Heart left ventricle (tissue), 13 donors: ENCODE measurements at regions not wholly inside any gene's neighbourhood (a gene's known extent, or its start where the extent isn't known, plus 50 kb on each side); places are given as distances from the start of the nearest gene placed in this dataset.

Experiments
- CTCF ChIP-seq, 12 donors: fragments of 200-600 bp; sonication (generic) in 4 of 12; IDR thresholded peaks; one replicate each; pipeline versions ENCODE4 v1.5.0 to v1.8.0; 2018 to 2022; ENCODE audit warnings: antibody characterized with exemption in 12 of 12, mild to moderate bottlenecking in 5 of 12
- POLR2A ChIP-seq, 2 donors: fragments of 450-650 bp; IDR thresholded peaks; one replicate each; pipeline ENCODE4 v1.6.1; 2017; ENCODE audit warnings: antibody characterized with exemption in 2 of 2, mild to moderate bottlenecking in 2 of 2, moderate library complexity in 2 of 2
- donor health status: ischemic (EF 13 %, LVEDD 7.1; RV severe dilation, severe dysfunction).
- donor health status: DM: no; HTN: yes; CAD: no.
- donor health status: DM: no; HTN: no; CAD: no.
- donor health status: ischemic (EF 25% LVEDD 6.9; RV normal size, moderate dysfunction).
- donor health status: ischemic (EF 25% LVEDD 5.7; RV mildly dilated, moderate dysfunction).
- donor health status: ischemic (EF 35%, LVEDD 5.7; RV mildly dilated, moderate dysfunction).
- donor health status: nonischemic (EF 11% LVEDD 7.7; RV severe dilation, severe dysfunction).
- donor health status: DM: yes; HTN: yes; CAD: no.
- donor health status: PGD.
- donor health status: ischemic (EF 29% LVEDD 5.4; RV normal size, mild dysfunction).
- donor health status: nonischemic (EF 23%, LVEDD 6.1; RV moderate dilation, normal function).

DNA sequence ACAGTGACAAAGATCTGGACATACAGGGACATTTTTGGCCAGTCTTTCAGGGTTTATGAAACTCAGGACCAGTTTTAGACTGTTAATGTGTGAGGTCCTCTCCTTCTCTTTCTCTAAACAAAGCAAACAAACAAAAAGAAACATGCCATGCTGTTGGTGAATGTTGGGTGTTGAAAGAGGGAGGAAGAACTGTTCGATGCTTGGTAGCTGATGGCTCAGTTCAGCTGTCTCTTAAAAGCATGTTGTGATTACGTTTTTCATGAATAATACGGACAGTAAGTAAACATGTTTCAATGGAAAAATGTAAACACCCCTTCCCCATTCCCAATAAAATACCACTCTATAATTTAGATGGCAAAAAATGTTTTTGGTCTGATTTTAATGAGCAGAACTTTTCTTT lies 219.1 kb downstream of the SEC23IP start:
- TF ChIP-seq CTCF (IDR thresholded peaks at IDR 0.05) (no peak), POLR2A (IDR thresholded peaks at IDR 0.05) (no peak)
